Upper lobe of left lung (tissue), 6 donors: ENCODE measurements at regions not wholly inside any gene's neighbourhood (a gene's known extent, or its start where the extent isn't known, plus 50 kb on each side); places are given as distances from the start of the nearest gene placed in this dataset.

ENCODE experiments used
- ATAC-seq, 2 donors: fragments of 200-7000 bp; cut with Tn5 transposase; one replicate each; pipeline ENCODE4 v1.9.1; 2022; ENCODE audit warnings: mild to moderate bottlenecking in 2 of 2, moderate library complexity in 2 of 2; ENCODE audit not compliant: low FRiP score in 2 of 2
- DNase-seq, 2 donors: peaks; one replicate each; pipeline ENCODE4 v3.0.0-alpha.2; 2019 to 2020
- H3K27ac ChIP-seq, 4 donors: fragments of 200-600 bp; sonication (generic); one replicate each; pipeline ENCODE4 v1.5.1; 2016 to 2019
- H3K27me3 ChIP-seq, 4 donors: fragments of 200-600 bp; sonication (generic); one replicate each; pipeline ENCODE4 v1.5.1; 2017 to 2019
- H3K36me3 ChIP-seq, 4 donors: fragments of 200-600 bp; sonication (generic); one replicate each; pipeline ENCODE4 v1.5.1; 2016 to 2019
- H3K4me1 ChIP-seq, 4 donors: fragments of 200-600 bp; sonication (generic); one replicate each; pipeline ENCODE4 v1.5.1; 2018 to 2019
- H3K4me3 ChIP-seq, 4 donors: fragments of 200-600 bp; sonication (generic); one replicate each; pipeline ENCODE4 v1.5.1; 2017 to 2019; ENCODE audit warnings: mild to moderate bottlenecking in 2 of 4, moderate library complexity in 1 of 4
- H3K9me3 ChIP-seq, 4 donors: fragments of 200-600 bp; sonication (generic); one replicate each; pipeline ENCODE4 v1.5.1; 2018 to 2019
- CTCF ChIP-seq, 6 experiments: fragments of 450-650 bp in 4 of 6; fragments of 200-600 bp in 2 of 6; sonication (generic) in 2 of 6; IDR thresholded peaks; one replicate each; pipeline ENCODE4 v1.5.1; 2016 to 2019; ENCODE audit warnings: antibody characterized with exemption in 6 of 6
- EP300 ChIP-seq, 4 donors: sonication (generic); formaldehyde crosslinking; IDR thresholded peaks; one replicate each; pipeline ENCODE4 v1.5.1; 2017; ENCODE audit warnings: antibody characterized with exemption in 4 of 4, control low read depth in 2 of 4
- POLR2A ChIP-seq, 4 donors: fragments of 450-650 bp; IDR thresholded peaks; one replicate each; pipeline ENCODE4 v1.5.1; 2016 to 2017; ENCODE audit warnings: antibody characterized with exemption in 4 of 4, mild to moderate bottlenecking in 2 of 4
- POLR2AphosphoS5 ChIP-seq, 2 donors: sonication (generic); formaldehyde crosslinking; IDR thresholded peaks; one replicate each; pipeline ENCODE4 v1.5.1; 2017; ENCODE audit warnings: antibody characterized with exemption in 2 of 2
- WGBS, 2 donors: methylation state at CpG; one replicate each; pipeline ENCODE4 v1.1.5; 2017 to 2018; 5-methylcytosine and 5-hydroxymethylcytosine counted together
- donor health status: DM: no; HTN: no; CAD: no; lungs with moderate emphysema.
- donor health status: DM: no; HTN: yes; CAD: no; lungs with severe emphysema.

DNA sequence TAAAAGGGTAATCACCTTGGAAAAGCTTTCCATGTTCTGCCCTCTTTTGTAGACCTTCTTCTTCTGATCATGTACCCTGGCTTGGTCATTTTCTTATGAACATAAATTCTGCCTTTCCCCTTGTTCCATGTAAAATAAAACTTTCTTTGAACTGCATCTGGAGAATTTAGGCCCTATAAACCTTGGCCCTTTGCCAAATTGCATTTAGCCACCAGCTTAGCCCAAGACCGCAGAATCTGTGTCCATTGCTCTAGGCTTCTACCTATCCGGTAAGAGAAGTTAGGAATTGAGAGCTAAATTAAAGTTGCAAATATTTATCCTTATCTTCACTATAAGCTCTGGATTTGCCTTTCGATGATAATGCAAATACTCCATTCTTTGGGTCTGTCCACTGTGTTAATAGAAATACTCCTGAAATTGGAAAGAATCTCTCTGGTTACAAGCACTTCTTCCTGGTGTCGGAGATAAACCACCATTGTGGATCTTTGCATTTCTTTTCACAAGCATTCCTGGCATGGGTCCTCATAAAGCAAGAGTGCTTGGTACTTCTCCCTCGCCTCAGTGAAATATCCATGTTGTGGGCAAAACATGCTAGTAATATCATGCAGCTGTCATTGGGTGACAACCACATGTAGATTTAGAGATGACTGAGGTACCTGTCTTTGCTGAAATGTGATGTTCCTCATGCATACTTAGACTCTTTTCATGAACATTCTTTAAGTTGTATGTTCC is 698.0 kb upstream of the WWC1 start:
- Histone ChIP-seq H3K36me3 (no peaks in the 10 kb centered on the region), H3K27ac (no peak overlapping the region), H3K9me3 (no peaks in the 10 kb centered on the region), H3K4me1 (no peaks in the 10 kb centered on the region), H3K27me3 (no peaks in the 10 kb centered on the region), H3K4me3 (no peak overlapping the region)
- no peak for TF ChIP-seq CTCF (IDR thresholded peaks at IDR 0.05)
- no peak for TF ChIP-seq POLR2AphosphoS5 (IDR thresholded peaks at IDR 0.05)
- 84 to 86% methylated on average over 5 of the region's 5 CpGs for WGBS, 2 donors
- DNase-seq (no peak), ATAC-seq (no peak)

GRCh38 chr5:167594061-167594435 is 697.4 kb upstream of the WWC1 start:
- Histone ChIP-seq H3K4me1 (no peaks in the 10 kb centered on the region), H3K27ac (no peak overlapping the region), H3K4me3 (no peak overlapping the region), H3K36me3 (no peaks in the 10 kb centered on the region), H3K27me3 (no peaks in the 10 kb centered on the region), H3K9me3 (no peaks in the 10 kb centered on the region)
- TF ChIP-seq POLR2AphosphoS5 (IDR thresholded peaks at IDR 0.05) (no peak), EP300 (IDR thresholded peaks at IDR 0.05) (no peak), POLR2A (IDR thresholded peaks at IDR 0.05) (no peak)
- no peak for ATAC-seq
- no peak for DNase-seq

DNA sequence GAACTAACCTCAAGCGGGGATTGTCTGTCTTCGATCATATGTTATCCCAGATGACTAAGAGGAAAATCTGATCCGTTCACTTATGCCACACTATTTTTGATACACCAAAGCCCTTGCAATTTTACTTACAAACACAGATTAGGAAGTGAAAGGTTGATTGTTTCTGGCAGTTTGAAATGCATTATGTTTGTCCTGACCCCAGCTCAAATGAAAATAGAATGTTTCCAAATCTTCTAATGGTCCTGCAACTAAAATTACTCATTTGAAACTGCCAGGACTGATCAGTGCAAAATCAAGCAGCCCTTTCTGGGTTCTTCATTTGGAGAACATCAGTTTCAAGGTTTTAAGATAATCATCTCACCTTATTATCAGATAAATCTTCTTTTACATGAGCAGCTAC is 696.7 kb upstream of the WWC1 start:
- ATAC-seq: no peak
- no peak for DNase-seq
- Histone ChIP-seq H3K36me3 (no peaks in the 10 kb centered on the region), H3K27me3 (no peaks in the 10 kb centered on the region), H3K4me3 (no peak overlapping the region), H3K27ac (no peak overlapping the region), H3K9me3 (no peaks in the 10 kb centered on the region), H3K4me1 (no peaks in the 10 kb centered on the region)
- WGBS, 2 donors: 85 to 87% methylated on average over 3 of the region's 3 CpGs
- TF ChIP-seq POLR2AphosphoS5 (IDR thresholded peaks at IDR 0.05) (no peak), EP300 (IDR thresholded peaks at IDR 0.05) (no peak), CTCF (IDR thresholded peaks at IDR 0.05) (no peak), POLR2A (IDR thresholded peaks at IDR 0.05) (no peak)

- H3K27me3 ChIP-seq: no peaks in the 10 kb centered on the region
- TF ChIP-seq POLR2AphosphoS5 (IDR thresholded peaks at IDR 0.05) (no peak), EP300 (IDR thresholded peaks at IDR 0.05) (no peak), POLR2A (IDR thresholded peaks at IDR 0.05) (no peak), CTCF (IDR thresholded peaks at IDR 0.05) (no peak)
- no peaks in the 10 kb centered on the region for H3K4me1 ChIP-seq
- no peak for DNase-seq
- ATAC-seq: no peak
- no peaks in the 10 kb centered on the region for H3K36me3 ChIP-seq
- H3K4me3 ChIP-seq: no peak overlapping the region
- no peaks in the 10 kb centered on the region for H3K9me3 ChIP-seq
- 68 to 73% methylated on average over 3 of the region's 3 CpGs for WGBS, 2 donors
- no peak overlapping the region for H3K27ac ChIP-seq
These were observed 696.2 kb upstream of the WWC1 start for GRCh38 chr5:167595196-167595595.

DNA sequence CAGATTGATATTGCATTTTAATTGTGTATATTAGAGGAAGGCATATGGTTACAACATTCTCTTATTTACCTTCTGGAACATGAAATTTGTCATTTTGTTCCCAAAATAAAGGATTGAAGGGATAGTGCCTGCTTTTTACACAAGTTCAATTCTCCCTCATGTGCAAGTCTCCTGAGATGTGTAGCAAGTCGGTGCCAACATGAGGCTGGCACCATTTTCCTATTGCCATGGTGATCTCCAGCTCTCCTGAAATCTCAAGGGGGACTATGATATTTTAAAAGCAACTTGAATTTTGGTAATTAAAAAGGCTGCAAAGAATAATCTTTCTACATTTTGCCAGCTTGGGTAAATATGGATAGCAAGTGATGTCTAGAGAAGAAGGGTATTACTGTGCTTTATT is 693.3 kb upstream of the WWC1 start:
- H3K9me3 ChIP-seq: no peaks in the 10 kb centered on the region
- no peak for DNase-seq
- H3K27me3 ChIP-seq: no peaks in the 10 kb centered on the region
- TF ChIP-seq POLR2AphosphoS5 (IDR thresholded peaks at IDR 0.05) (no peak), POLR2A (IDR thresholded peaks at IDR 0.05) (no peak), EP300 (IDR thresholded peaks at IDR 0.05) (no peak), CTCF (IDR thresholded peaks at IDR 0.05) (no peak)
- WGBS, 2 donors: 81 to 86% methylated on average over 1 of the region's 1 CpG
- H3K4me1 ChIP-seq: no peaks in the 10 kb centered on the region
- H3K4me3 ChIP-seq: no peak overlapping the region
- H3K27ac ChIP-seq: no peak overlapping the region
- H3K36me3 ChIP-seq: no peaks in the 10 kb centered on the region
- no peak for ATAC-seq
